ENCODE measurements at regions not wholly inside any gene's neighbourhood (a gene's known extent, or its start where the extent isn't known, plus 50 kb on each side); places are given as distances from the start of the nearest gene placed in this dataset.
A peak's percentile ranks its signal among the peaks of the same experiment; 100 is the strongest.

GRCh38 chr7:135811506-135811905, 62.9 kb upstream of the FAM180A start:
- ATAC-seq (ENCODE audit: low read depth), result peak; percentile 70
- Histone ChIP-seq H2BK5ac (ENCODE audit: low read depth, low read length, poor library complexity, severe bottlenecking) (no peak overlapping the region), H2AFZ (replicated peaks; ENCODE audit: low read length, poor library complexity) (no peak overlapping the region), H3K9me3 (ENCODE audit: control insufficient read depth, insufficient read depth, low read length) (no peaks in the 10 kb centered on the region), H4K91ac (ENCODE audit: insufficient read depth, low read depth, low read length) (no peak overlapping the region; the same call in 1 of the 2 replicates), H3K4me1 (ENCODE audit: control insufficient read depth, insufficient read depth, low read length) (peaks cover 6% of the 10 kb centered on the region; the same call in 1 of the 2 replicates), H3K4me2 (ENCODE audit: low read depth, low read length) (no peak overlapping the region; the same call in 1 of the 2 replicates), H2AK5ac (ENCODE audit: low read depth, low read length) (no peak overlapping the region), H3K27me3 (ENCODE audit: control insufficient read depth, insufficient read depth, low read length) (no peaks in the 10 kb centered on the region; the same call in 1 of the 2 replicates), H3K9ac (ENCODE audit: low read depth, low read length) (no peak overlapping the region), H4K8ac (ENCODE audit: low read depth in 2 of 2, low read length in 2 of 2) (no peak overlapping the region), H3K36me3 (ENCODE audit: control insufficient read depth, insufficient read depth, low read length) (no peaks in the 10 kb centered on the region), H3K4ac (ENCODE audit: low read depth, low read length) (peak overlapping the region; percentile 63; the same call in 1 of the 2 replicates), H3K14ac (replicated peaks; ENCODE audit: low read depth, low read length) (peak overlapping the region; percentile 80; the same call in 1 of the 2 replicates), H3K18ac (ENCODE audit: low read depth, low read length) (no peak overlapping the region), H4K20me1 (ENCODE audit: insufficient read depth, low read length) (no peaks in the 10 kb centered on the region), H2BK20ac (ENCODE audit: low read depth, low read length) (peak overlapping the region; percentile 84; the same call in 1 of the 2 replicates), H3K79me1 (ENCODE audit: low read depth in 1 of 2, low read length in 2 of 2) (no peaks in the 10 kb centered on the region), H3K27ac (ENCODE audit: insufficient read depth, low read length) (no peak overlapping the region), H4K5ac (ENCODE audit: low read depth, low read length) (no peak overlapping the region), H2AK9ac (replicated peaks; ENCODE audit: low read depth, low read length, poor library complexity) (no peak overlapping the region), H2BK120ac (ENCODE audit: low read depth, low read length) (peak overlapping the region; percentile 90), H2BK15ac (ENCODE audit: low read depth, low read length) (no peak overlapping the region), H3K4me3 (ENCODE audit: insufficient read depth, low read depth, low read length) (no peak overlapping the region), H3K56ac (ENCODE audit: extremely low read depth, insufficient read depth, low read length) (peak overlapping the region; percentile 21; the same call in 1 of the 2 replicates), H3K23ac (ENCODE audit: low read depth, low read length) (peak overlapping the region; percentile 85; the same call in 1 of the 2 replicates), H3K9me1 (ENCODE audit: insufficient read depth, low read length) (peaks cover 2% of the 10 kb centered on the region; the same call in 1 of the 2 replicates)
- dilution Hi-C loops (cut with HindIII; ENCODE audit: low sequenced_read_pairs, unreplicated experiment) (no loop called here), in situ Hi-C loops (cut with MboI; ENCODE audit: low sequenced_read_pairs) (no loop called here), intact Hi-C loops (cut with micrococcal nuclease) (no loop called here)
- no TSS peak for BruUV-seq (replicated peaks)
- ChIA-PET POLR2A (ENCODE audit: unreplicated experiment) (interaction anchor here (0.6 kb wide), 1 partner anchor 120 kb away, joined by 3 read pairs; no protein-coding TSS in a partner anchor), CTCF (interaction anchor here (0.9 to 1.3 kb wide), 2 partner anchors 11 to 198 kb away, joined by 6 read pairs; no protein-coding TSS in a partner anchor)
- peak; percentile 76 for DNase-seq
- TF ChIP-seq CHD1 (IDR thresholded peaks at IDR 0.05; ENCODE audit: low read depth, low read length) (no peak), CEBPB (IDR thresholded peaks at IDR 0.05; ENCODE audit: low read depth, low read length) (peak; percentile 19; the same call in 1 of the 2 replicates)

Data from IMR-90 (cell line).